ENCODE measurements at regions not wholly inside any gene's neighbourhood (a gene's known extent, or its start where the extent isn't known, plus 50 kb on each side); places are given as distances from the start of the nearest gene placed in this dataset.

DNA sequence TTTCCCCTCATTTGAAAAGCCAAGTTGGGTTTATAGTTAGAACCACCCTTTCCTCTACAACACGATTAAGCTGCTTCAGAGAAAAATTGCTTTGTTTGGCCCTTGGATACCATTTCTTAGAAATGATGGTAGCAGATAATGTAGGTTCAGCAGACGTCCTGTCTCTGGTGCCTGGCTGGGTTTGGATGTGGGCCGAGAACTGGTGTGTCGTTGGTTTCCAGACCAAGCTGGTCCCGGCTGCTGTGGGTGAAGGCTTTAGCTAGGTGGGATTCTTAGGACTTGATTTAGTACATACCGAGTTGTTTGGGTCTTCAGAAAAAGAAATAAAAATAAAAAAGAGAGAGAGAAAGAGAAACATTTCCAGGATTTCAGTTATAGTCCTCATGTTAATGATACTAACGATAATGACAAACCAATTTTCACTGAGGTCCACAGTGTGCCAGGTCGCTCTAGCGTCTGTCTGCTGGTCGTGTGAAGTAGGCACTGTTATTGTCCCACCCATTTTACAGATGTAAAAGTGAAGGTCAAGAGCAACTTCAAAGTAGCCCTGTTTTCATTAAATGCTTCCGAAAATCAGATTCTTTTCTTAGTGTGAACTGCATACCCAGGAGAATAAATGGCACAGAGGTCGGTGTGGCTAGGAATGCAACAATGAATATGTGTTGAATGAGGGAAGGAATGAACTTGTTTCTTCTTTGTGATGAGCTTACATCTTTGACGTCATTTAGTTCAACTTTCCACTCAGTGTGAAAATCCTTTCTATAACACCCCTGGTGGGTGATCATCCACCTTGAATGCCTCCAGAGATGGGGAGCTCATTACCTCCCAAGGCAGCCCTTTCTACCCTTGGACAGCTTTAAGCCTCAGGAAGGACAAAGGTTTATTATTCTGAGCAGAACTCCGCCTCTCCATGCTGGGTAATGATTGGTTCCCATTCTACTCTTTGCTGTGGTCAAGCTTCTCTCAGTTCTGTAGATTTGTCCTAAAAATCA is 115.9 kb downstream of the INHBB start:
- no peak for DNase-seq

DNA sequence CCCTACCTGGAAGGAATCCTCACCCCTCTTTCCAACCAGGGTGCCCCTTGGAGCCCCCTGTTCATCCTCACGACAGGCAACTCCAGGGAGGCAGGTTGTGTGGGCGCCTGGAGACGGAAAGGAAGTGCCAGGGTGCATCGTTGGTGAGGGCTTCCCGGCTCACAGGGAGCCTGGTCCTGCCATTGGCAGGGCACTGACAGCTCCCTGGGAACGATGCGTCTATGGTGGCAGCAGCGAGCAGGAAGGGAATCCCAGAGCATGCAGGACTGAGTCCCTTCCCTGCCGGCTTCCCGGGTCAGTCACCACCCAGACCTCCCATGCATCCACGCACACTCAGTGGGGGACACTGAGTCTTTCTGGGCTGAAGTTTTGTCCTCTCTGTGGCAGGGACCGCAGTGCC is 117.6 kb downstream of the INHBB start:
- no peak for DNase-seq

DNA sequence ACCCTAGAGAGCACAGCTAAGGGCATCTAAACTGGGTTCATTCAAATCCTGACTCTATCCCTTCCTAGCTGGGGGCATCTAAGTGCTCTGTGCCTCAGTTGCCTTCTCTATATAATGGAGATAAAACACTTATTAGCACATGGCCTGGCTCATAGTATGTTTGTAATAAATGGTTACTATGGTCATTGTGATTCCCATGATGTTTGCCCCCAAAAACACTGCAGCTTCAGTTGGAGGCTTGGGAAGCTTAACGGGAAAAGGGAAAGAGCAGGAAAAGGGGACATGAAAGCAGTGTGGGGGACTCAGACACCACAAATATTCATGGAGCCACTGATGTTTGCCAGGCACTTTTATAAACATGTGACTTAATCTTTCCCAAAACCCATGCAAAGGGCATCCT is 118.1 kb downstream of the INHBB start:
- DNase-seq, result no peak

DNA sequence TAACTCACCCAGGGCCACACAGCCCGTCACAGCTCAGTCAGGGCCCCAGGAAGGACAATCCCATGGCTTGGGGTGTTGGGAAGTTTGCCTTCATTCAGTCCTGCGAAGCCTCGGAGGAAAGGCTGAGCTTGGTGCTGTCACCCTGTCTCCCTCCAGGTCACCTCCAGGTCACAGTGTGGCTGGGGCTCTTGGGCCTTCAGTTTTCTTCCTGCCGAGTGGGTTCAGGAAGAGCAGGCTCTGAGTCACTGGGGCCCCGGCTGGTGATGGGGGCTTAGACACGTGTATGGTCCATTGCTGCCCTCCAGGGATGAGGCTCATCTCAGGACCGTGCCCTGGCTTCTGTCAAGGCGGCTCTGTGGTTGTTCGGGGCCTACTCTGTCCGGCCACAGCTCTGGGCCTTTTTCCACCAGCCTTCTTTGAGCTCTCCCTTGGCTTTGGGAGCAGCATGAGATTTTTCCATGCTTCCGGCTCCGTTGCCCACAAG is 118.6 kb downstream of the INHBB start:
- no peak for DNase-seq

DNA sequence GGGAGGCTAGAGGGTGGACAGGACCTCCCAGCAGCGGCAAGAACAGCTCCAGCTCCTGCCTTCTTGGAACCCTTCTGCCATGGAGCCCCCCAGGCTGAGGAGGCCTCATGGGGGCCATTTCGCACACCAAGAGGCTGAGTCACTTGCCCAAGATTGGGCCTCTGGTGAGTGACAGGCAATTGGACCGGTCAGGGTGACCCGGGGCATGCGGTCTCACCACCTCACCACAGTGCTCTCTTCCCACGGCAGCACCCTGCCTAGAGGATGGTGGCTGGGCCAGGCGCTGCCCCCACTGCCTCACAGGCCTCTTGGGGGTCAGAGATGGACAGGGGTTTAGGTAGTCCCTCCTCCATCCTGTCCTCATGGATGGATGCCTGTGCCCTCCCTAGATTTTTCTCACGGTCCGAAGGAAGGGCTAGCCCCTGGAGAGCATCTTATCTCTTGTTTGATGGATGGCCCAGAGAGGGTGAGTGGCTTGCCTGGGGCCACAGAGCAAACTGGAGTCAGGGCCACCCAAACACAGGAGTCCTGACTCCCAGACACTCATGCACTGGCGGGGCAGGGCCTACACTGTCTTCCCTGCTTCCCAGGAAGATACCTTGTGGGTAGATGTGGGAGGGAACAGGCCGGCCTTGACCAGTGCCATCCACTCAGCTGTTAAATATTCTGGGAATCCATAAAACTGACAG is 119.2 kb downstream of the INHBB start:
- no peak for DNase-seq

DNA sequence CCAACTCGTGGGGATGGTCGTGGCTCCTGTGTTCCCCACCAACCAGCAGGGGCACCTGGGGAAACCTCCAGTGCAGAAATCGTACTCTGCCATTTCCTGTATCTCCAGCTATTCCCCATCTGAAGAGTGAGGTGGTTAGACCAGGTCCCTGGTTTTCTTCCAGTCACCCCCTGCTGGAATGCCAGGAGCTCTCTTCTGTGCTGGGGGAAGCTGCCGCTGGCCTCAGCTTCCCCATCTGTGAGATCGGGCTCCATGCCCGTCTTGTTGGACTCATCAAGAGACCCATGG is 119.7 kb downstream of the INHBB start:
- no peak for DNase-seq

DNA sequence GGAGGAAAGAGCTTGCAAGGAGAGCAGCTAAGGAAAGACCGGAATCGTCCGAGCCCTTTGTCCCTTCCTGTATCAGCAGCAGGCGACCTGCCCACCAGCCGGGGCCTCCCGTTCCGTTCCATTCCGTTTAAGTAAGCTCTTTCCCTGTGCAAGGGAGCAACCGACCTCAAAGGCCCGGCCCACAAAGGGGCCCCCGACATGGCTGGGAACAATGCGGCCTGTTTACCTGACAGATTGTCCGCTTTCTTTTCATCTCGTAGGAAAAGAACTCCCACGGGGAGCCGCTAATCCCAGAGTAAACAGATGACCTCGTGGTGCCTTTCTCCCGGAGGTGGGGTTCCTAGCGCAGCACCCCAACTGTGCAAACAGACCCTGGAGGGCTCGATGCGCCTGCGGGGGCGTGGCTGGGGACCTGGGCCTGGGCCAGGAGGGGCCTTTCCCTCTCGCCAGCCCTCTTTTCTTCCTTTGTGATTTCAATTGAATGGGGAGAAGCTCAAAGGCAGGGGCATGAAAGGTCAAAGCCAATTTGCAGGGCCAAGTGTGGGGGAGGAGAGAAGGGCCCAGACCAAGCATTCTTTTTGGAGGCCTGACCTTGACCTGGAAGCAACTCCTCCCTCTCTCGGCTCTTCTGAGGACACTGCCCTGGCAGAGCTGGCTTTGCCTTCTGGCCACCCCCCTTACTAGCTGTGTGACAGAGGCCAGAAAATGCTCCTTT is 120.2 kb downstream of the INHBB start:
- no peak for DNase-seq

DNA sequence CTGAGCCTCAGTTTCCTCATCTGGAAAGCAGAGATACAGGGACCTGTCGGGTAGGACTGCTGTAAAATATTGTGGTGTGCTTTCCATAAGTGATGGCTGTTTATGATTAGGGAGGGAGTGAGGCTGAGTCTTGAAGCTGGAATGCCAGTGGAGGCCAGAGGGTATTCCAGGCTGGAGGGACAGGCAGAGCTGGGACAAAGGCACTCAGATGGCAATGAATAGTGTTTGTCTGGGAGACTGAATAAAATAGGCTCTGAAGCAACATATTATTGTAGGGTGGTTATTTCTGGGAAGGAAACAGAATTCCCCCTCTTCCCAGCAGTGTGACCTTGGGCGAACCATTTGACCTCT is 120.7 kb downstream of the INHBB start:
- DNase-seq, result no peak

DNA sequence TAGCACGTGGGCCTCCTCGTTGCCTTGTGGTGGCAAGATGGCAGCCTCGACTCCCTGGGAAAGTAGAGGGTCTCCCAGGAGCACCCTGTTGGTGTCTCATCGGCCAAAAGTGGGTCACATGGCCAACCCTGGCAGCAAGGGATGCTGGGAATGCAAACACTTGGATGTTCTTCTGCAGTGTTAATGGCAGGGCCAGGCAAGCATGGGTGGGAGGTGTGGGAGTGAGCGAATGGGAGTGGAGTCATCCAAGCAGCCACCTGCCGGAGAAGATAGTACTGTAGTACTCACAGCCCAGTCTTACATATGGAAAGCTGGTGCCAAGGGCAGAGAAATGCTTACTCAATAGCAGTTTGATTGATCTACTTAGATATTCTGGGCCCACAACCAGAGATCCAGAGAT is 122.2 kb downstream of the INHBB start:
- DNase-seq, result no peak

DNA sequence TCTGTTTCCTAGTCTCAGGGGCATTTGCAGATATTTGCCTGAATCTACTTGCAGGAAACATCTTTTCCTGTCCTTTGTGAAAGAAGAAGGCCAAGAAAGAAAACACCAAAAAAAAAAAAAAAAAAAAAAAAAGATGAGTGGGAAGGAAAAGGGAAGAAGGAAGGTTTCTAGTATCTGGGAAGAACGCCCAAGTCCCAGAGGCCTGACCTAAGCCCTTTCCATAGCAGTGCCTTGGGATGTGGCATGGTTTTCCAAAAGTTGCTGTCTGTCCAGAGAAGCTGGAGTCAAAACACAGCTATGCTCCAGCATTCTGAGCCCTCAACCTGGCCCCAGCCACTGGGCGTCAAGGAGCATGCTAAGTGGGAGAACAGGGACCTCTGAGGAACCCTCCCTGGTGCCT is 123.5 kb downstream of the INHBB start:
- no peak for DNase-seq

DNA sequence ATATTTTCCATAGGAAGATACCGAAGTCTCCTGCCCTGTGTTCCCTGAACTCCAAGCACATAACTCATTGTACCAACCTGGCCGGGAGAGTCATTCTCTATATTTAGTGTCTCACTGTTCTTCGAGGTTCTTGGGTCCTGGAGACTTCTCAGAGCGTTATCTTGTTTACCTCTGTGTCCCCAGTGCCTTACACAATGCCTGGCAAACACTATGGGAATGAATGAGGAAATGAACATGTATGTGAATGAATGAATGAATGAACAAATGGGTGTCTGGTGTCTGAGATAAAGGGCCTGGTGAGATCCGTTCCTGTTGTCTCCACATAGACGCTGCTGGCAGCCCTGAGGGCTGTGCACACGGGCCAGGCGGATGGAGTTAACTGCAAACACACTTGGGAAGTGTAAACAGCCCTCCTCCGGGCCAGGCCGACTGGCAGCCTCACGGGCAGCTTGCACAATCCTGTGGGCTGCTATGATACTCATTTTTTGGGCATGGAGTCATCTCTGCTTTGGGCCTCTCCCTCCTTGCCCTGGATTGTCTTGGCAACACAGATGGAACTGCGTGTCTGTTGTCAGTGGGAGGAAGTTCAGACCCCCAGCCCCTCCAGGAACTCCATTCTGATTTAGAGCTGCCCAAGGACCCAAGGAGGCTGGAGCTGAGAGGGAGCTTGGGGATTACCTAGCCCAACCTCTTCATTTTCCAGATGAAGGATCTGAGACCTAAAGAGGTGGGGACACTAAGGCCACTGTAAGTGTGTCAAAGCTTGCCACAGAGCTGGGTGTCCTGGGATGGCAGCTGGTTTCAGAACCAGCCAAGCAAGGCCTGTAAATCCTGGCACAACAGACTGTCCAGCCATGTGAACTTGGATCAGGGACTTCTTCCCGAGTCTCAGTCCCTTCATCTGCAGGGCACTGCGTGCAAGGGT is 124.4 kb downstream of the INHBB start:
- no peak for DNase-seq

DNA sequence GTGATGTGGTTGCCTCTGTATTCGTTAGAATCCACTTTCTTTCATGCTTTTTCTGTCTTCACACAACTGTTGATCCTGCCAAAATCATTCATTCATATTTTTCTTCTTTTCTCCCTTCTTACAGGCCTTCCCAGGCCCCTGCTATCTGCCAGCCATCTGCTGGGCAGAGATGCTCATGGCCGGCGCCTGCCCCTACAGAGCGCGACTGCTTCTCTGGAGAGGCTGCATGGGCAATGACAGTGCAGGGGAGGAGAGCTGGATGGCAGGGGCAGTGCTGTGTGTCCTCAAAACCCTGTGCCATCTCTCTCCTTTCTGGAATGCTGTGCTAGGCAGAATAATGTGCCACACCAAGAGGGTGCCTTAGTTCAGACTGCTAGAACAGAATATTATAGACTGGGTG is 125.2 kb downstream of the INHBB start:
- DNase-seq, result no peak

DNA sequence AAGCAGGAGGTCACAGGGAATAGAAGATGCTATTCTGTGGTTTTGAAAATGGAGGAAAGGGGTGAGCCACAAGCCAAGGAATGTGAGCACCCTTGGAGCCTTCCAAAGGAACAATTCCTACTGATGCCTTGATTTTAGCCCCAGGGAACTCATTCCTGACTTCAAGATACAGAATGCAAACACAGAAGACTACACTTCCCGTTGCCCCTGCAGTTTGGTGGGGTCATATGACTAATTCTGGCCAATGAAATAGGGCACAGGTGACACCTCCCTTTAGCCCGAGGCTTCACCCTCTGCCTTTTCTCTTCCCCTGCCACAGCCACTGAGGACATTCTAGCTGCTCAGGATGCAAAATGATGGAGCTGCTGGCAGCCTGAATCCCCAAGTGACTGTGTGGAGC is 126.1 kb downstream of the INHBB start:
- DNase-seq, result no peak

DNA sequence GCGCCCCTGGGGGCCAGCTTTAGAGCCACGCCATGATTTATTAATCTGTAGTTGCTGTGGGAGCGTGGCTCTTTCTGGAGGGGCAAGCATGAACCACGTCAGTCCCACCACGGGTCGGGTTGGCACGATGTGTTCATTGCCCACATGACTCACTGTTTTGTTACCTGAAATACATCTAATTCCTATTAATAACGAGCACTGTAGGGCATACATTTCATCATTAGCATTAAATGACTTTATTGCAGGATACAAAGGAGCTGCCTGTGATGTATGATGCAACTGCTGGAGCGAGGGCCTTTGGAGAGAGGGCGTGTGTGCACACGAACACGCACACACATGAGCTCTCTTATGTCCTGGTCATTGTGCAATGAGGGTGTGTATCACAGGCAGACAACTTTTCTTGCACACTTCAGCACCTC is 127.0 kb downstream of the INHBB start:
- DNase-seq, result no peak

DNA sequence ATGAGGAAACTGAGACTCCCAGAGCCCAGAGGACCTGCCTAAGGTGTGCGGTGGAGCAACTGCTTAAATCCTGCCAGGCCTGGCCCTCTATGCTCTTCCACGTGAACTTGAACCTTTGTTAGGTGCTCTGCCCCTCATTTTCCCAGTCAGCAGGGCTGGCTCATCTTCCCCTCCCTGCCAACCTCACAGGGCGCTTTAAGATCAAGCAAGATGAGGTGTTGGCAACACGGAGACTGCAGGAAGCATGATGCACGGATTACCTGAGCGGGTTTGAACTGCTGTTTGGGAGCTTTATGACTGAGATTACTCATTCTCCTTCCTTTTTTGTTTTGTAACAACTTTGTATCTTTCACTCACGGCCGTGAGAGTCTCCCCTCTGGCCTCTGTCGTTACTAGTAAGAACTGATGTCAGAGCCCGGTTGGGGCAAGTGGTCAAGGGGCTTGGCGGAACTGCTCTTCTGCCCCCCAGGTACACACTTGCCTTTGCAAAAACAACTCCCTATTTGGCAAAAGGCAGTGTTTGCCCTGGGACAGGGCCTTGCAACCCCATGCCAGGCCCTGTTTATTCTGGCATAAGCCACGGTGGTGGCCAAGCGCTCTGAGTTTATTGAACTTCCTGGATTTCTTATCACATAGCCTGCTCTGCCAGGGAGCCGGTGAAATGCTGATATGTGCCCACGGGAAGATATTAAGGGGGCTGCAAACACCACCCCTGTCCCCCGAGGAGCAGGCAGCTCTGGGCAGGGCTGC is 127.8 kb downstream of the INHBB start:
- DNase-seq, result no peak

DNA sequence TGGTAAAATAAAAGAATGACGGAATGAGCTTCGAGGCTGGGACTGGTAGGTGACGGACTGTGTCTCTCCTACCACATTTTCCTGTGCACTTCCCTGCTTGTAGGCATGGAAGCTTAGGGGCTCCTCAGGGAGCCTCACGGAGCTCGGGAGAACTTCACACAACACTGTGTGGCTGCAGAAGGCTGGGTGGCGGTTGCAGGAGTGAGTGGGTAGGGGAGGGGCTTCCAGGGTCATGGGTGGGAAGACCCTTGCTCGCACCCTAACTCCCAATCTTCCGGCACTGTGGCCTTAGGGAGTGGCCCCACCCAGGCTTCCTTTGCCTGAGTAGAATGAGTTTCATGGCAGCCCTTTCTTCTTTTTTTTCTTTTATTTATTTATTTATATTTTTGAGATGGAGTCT is 128.6 kb downstream of the INHBB start:
- DNase-seq, result no peak

DNA sequence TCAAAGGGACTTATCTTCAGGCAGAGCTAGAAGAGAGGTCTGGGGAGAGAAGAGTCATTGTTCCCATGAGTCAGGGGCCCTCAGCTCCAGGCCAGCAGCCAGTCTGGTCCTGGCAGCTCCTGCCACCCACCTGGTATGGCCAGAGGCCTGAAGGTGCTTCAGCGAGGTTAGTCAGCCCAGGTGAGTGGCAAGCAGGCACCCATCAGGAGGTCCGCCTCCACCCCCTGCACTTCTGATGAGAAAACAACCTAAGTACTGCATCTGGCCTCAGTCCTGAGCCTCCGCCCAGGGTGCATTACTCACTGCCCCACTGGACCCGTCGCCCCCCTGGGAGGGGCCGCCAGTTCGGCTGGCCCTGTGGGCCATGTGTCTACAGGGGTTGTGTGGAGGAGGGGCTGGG is 130.2 kb downstream of the INHBB start:
- DNase-seq, result no peak

DNA sequence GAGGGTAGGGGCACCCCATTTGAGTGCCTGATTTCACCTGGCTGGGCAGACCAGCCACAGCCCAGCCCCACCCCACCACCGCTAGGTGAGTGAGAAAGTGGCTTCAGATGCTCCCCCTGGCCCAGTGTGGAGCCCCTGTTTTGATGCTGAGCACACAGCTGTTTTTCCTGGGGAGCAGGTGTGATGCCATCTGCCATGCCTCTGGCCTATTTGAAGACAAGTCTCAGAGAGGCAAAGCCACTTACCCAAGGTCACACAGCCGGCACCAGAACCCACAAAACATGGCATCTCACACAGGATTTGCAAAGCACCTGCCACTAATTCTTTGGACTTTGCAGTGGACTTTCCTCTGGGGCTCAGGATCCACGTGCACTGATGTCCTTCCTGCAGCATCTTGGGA is 131.3 kb downstream of the INHBB start:
- DNase-seq, result no peak

DNA sequence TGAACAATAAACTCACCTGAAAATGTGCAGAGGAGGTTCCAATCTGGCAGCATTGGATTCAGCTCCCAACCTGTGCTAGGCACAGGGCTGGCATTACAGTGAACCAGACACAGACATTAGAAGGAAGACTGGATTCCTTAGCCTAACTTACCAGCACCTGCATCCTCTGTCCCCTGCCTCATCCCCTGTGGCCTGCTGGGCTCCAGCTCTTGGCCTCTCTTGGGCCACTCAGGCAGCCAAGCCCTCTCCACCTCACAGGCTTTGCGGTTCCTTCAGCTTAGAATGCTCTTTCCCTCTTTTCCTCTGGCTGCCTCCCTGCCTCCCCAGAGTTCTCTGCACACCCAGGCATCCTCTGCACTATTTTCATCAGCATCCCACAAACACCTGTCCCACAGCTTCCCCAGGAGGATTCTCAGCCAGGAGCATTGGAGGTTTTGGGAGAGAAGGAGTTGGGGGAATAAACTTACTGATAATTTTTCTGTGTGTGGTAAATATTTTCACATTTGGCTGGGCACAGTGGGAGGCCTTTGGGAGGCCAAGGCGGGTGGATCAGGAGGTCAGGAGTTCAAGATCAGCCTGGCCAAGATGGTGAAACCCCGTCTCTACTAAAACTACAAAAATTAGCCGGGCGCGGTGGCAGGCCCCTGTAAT is 132.0 kb downstream of the INHBB start:
- DNase-seq, result no peak

DNA sequence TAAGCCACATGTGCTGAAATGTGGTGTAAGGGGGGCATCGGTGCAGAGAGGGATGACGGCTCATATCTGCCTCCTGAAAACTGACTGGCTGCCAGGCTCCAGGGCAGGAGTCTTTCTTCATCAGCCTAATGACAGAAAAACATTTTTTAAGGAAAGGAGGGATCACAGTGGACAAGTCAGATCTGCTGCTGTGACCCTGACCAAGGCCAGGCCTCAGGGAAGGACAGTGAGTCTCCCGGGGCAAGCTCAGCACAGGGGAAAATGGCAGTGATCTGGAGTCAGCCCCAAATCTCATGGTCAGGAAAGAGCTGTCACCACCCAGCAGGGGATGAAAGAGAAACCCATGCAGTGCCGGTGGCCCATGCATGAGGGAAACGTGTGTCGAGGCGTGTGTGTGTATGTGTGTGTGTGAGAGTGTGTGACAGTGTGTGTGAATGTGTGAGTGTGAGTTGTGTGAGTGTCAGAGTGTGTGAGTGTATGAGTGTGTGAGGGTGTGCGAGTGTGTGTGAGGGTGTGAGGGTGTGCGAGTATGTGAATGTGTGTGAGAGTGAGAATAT is 134.5 kb downstream of the INHBB start:
- no peak for DNase-seq

DNA sequence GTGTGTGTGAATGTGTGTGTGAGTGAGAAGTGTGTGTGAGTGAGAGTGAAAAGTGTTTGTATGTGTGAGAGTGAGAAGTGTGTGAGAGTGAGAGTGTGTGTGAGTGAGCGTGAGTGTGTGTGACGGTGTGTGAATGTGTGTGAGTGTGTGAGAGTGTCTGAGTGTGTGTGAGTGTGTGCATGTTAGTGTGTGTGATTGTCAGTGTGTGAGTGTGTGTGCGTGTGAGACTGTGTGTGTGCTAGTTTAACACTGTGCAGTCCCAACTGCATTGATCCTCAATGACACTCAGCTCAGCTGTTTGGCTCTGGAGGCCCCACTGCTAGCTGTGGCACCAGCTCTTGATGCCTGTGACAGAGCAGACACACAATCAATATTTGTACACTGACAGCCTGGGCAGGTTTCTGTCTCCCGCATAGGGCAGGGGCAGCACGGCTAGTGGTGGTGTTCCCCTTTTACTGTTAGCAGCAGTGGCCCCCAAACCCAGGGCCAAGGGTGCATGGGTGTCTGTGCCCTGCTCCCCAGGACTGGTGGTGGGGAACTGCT is 135.0 kb downstream of the INHBB start:
- DNase-seq, result no peak

Data from SW 1271 (cell line).